Activated T-helper 2 cell treated with anti-CD3 and anti-CD28 coated beads, Interferon-gamma antibody, Interleukin-2, Interleukin-4, amounts not matched to agents 10 μg/mL and 5 μg/mL and 100 μg/mL, durations not matched to agents 14 hours and 24 hours and 36 hours (primary cell): ENCODE measurements at regions not wholly inside any gene's neighbourhood (a gene's known extent, or its start where the extent isn't known, plus 50 kb on each side); places are given as distances from the start of the nearest gene placed in this dataset.

Experiments used
- DNase-seq: peaks from one replicate; pipeline ENCODE4 v3.0.0; 2021; ENCODE audit warnings: low spot score
- H3K27ac Mint-ChIP-seq: one replicate; pipeline ENCODE4 v1.8.0; 2021; ENCODE audit warnings: mixed read lengths
- H3K27me3 Mint-ChIP-seq: one replicate; pipeline ENCODE4 v1.8.0; 2021; ENCODE audit warnings: low read depth, mixed read lengths
- H3K36me3 Mint-ChIP-seq: one replicate; pipeline ENCODE4 v1.8.0; 2021; ENCODE audit warnings: low read depth, mixed read lengths
- H3K4me1 Mint-ChIP-seq: one replicate; pipeline ENCODE4 v1.8.0; 2021; ENCODE audit warnings: low read depth, mixed read lengths
- H3K4me3 Mint-ChIP-seq: one replicate; pipeline ENCODE4 v1.8.0; 2021; ENCODE audit warnings: low read depth, mild to moderate bottlenecking, moderate library complexity, mixed read lengths
- H3K9me3 Mint-ChIP-seq: one replicate; pipeline ENCODE4 v1.8.0; 2021; ENCODE audit warnings: mixed read lengths
- intact Hi-C: fragments of 100-400 bp; cut with micrococcal nuclease; formaldehyde crosslinking; loops from one replicate; pipeline ENCODE4 v1.15.1; 2023

- H3K36me3 Mint-ChIP-seq: no peaks in the 10 kb centered on the region
- DNase-seq: no peak
- H3K27ac Mint-ChIP-seq: no peak overlapping the region
- H3K4me3 Mint-ChIP-seq: no peak overlapping the region
- no peaks in the 10 kb centered on the region for H3K9me3 Mint-ChIP-seq
- no peaks in the 10 kb centered on the region for H3K4me1 Mint-ChIP-seq
- intact Hi-C loops: no loop called here
- no peaks in the 10 kb centered on the region for H3K27me3 Mint-ChIP-seq
These were observed 408.4 kb downstream of the PLOD2 start for GRCh38 chr3:145752576-145752975.

- no peaks in the 10 kb centered on the region for H3K36me3 Mint-ChIP-seq
- no peaks in the 10 kb centered on the region for H3K27me3 Mint-ChIP-seq
- no peak overlapping the region for H3K27ac Mint-ChIP-seq
- H3K4me1 Mint-ChIP-seq: no peaks in the 10 kb centered on the region
- no peaks in the 10 kb centered on the region for H3K9me3 Mint-ChIP-seq
- H3K4me3 Mint-ChIP-seq: no peak overlapping the region
- DNase-seq: no peak
- intact Hi-C loops: no loop called here
These were observed 406.2 kb downstream of the PLOD2 start for GRCh38 chr3:145754605-145755289.

DNA sequence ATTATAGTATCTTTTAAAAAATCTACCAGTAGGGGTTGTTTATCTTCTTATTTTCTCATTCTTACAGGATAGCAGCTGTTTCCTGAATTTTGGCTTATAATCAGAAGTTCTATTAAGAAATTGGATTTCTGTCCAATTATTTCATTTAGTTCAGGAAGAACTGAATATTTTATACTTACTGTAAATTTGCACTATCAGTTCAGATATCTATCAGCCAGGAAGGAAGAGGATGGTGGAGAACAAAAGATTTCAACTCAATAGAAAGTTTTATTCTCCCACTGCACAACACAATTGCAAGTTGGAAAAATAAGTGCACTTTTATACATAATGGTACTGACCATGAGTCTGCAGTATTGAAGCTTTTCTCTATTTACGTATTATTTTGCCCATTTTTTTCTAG lies 400.9 kb downstream of the PLOD2 start:
- Mint-ChIP-seq H3K27ac (no peak overlapping the region), H3K36me3 (no peaks in the 10 kb centered on the region), H3K4me3 (no peak overlapping the region), H3K9me3 (no peaks in the 10 kb centered on the region), H3K4me1 (no peaks in the 10 kb centered on the region), H3K27me3 (no peaks in the 10 kb centered on the region)
- intact Hi-C loops: no loop called here
- no peak for DNase-seq

GRCh38 chr3:145767909-145768308 lies 393.1 kb downstream of the PLOD2 start:
- intact Hi-C loops: no loop called here
- Mint-ChIP-seq H3K4me3 (no peak overlapping the region), H3K36me3 (no peaks in the 10 kb centered on the region), H3K9me3 (no peaks in the 10 kb centered on the region), H3K4me1 (no peaks in the 10 kb centered on the region), H3K27me3 (no peaks in the 10 kb centered on the region), H3K27ac (no peak overlapping the region)
- DNase-seq: no peak

- Mint-ChIP-seq H3K9me3 (no peaks in the 10 kb centered on the region), H3K27me3 (no peaks in the 10 kb centered on the region), H3K4me3 (no peak overlapping the region), H3K36me3 (no peaks in the 10 kb centered on the region), H3K4me1 (no peaks in the 10 kb centered on the region), H3K27ac (no peak overlapping the region)
- no peak for DNase-seq
- intact Hi-C loops: no loop called here
These were observed 384.1 kb downstream of the PLOD2 start for GRCh38 chr3:145776782-145777408.

DNA sequence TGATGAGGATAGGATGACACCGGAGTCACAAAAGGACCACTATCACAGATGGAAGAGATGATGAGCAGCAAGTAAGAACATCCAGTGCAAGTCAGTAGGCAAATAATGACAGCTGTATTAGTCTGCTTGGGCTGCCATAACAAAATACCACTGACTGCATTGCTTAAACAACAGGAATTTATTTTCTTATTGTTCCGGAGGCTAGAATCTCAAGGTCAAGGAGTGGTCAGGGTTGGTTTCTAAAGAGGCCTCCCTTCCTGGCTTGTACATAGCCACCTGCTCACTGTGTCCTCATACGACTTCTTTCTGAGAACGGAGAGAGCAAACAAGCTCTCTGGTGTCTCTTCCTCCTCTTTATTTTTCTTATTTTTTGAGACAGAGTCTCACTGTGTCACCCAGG lies 380.7 kb downstream of the PLOD2 start:
- H3K4me1 Mint-ChIP-seq: no peaks in the 10 kb centered on the region

GRCh38 chr3:145785668-145786067 lies 375.3 kb downstream of the PLOD2 start:
- intact Hi-C loops: no loop called here
- no peak for DNase-seq
- Mint-ChIP-seq H3K4me3 (no peak overlapping the region), H3K36me3 (no peaks in the 10 kb centered on the region), H3K27ac (no peak overlapping the region), H3K9me3 (no peaks in the 10 kb centered on the region), H3K4me1 (no peaks in the 10 kb centered on the region), H3K27me3 (no peaks in the 10 kb centered on the region)

More for the DNA sequence above, 380.7 kb downstream of the PLOD2 start:
- DNase-seq: no peak
- Mint-ChIP-seq H3K27me3 (no peaks in the 10 kb centered on the region), H3K36me3 (no peaks in the 10 kb centered on the region), H3K4me3 (no peak overlapping the region), H3K27ac (no peak overlapping the region), H3K9me3 (no peaks in the 10 kb centered on the region)
- intact Hi-C loops: no loop called here

DNA sequence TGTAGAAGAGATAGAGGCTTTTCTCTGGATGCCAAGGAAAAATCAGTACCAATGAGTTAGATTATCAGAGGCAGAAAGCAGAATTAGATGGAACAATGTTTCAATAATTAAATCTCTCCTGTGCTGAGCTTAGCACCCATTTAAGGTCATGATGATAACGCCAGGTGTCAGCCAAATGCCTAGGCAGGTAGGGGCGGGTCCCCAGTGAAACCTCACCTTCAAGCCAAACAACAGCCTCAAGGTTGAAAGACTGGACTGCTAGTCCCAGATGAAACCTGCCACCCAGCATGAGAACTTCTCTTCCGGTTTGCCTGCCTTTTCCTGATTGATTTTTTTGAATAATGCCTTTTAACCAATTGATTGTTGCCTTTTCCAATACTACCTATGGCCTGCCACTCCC lies 363.0 kb downstream of the PLOD2 start:
- Mint-ChIP-seq H3K9me3 (peaks cover 16% of the 10 kb centered on the region), H3K4me3 (no peak overlapping the region), H3K27me3 (no peaks in the 10 kb centered on the region), H3K4me1 (no peaks in the 10 kb centered on the region), H3K27ac (no peak overlapping the region), H3K36me3 (no peaks in the 10 kb centered on the region)
- DNase-seq: no peak
- intact Hi-C loops: no loop called here

DNA sequence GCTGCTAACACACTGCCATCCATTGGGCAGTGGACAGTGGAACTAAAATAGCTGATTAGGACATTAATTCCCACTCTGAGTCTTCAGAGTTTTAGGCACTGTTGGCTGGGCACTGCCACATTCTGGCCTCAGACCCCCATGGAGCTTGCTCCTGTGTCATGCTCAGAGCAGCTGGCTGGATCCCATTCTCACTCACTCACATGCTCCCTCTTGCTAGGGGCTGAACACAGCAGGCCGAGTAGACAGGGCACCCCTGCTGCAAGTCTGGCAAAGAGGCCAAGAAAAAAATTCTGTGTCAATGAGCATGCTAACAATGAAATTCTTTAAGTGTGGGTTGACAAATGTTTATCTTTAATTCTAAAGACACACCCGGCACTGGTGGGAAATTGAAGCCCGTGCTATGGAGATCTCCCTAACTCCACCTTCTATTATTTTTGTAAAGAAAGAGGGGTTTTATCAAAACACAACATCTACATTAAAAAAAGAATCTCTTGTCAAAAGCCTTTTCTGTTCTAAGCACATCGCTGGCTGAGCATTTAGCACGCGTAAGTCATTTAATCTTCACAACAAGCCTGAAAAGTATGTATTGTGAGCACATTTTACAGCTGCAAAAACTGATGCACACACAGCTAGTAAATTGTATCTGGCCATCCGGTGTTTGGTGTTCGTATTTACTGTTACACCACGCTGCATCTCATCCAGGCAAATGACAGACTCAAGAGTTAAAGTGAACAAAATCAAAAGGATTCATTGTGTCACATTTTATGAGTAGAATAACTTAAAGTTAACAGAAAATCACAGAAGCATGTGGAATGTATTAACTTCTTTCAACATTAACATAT lies 362.1 kb downstream of the PLOD2 start:
- DNase-seq: no peak
- intact Hi-C loops: no loop called here
- H3K36me3 Mint-ChIP-seq: no peaks in the 10 kb centered on the region
- H3K27ac Mint-ChIP-seq: no peak overlapping the region
- H3K4me3 Mint-ChIP-seq: no peak overlapping the region
- no peaks in the 10 kb centered on the region for H3K4me1 Mint-ChIP-seq
- H3K9me3 Mint-ChIP-seq: peaks cover 12% of the 10 kb centered on the region
- no peaks in the 10 kb centered on the region for H3K27me3 Mint-ChIP-seq

DNA sequence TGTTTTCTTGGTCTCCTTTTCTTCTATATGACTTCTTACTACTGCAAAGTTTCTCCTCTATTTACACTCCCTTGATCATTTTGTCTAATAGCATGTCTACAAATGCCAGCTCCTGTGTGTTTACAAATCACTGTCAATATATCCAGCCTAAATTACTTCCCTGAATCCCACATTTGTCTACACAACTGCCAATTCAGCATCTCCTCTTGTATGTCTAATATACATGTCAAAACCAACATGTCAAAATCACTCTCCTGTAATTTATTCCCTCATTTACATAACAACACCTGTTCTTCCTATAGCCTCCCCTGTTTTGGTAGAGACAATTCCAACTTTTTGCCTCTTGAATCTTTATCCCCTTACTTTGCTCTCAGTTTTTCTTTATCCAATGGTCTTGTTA lies 359.3 kb downstream of the PLOD2 start:
- intact Hi-C loops: no loop called here
- DNase-seq: no peak
- Mint-ChIP-seq H3K4me1 (no peaks in the 10 kb centered on the region), H3K4me3 (no peak overlapping the region), H3K27ac (no peak overlapping the region), H3K36me3 (no peaks in the 10 kb centered on the region), H3K27me3 (no peaks in the 10 kb centered on the region), H3K9me3 (peaks cover 5% of the 10 kb centered on the region)

DNA sequence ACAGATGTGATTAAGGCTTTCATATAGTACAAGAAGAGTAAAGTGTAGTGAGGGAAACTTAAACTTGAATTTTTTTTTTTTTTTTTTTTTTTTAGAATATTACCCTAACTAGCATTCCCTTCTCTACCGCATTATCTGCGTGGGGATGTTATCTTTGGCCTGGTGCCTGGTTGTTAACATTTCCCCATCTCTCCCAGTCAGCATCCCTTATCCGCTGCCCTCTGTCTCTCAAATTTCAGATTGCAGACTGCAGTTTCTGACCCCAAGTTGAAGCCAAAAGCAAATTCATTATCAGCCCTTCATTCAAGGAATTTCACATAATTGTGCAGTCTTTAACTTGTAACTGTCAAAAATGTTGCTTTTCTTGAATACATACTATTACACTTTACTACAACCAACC lies 353.0 kb downstream of the PLOD2 start:
- intact Hi-C loops: no loop called here
- no peak for DNase-seq
- Mint-ChIP-seq H3K4me1 (no peaks in the 10 kb centered on the region), H3K9me3 (peaks cover 3% of the 10 kb centered on the region), H3K27ac (no peak overlapping the region), H3K27me3 (no peaks in the 10 kb centered on the region), H3K36me3 (no peaks in the 10 kb centered on the region), H3K4me3 (no peak overlapping the region)

DNA sequence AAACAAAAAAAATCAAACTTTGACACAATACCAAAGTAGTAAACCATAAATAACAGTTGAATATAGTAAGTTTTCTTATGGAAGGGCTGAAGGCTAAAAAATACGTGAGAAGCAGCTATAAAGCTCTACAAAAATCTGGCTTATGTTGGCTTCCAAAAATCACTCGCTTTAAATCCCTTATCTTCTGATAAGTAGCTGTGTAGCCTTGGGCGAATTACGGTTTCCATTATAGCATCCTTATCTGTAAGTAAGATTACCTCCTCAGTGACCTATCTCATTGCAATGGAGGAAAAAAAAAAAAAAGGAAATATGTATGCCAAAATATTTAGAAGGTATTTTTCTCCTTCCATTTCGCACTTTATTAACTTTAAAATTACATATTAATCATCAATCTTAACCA lies 348.6 kb downstream of the PLOD2 start:
- Mint-ChIP-seq H3K36me3 (no peaks in the 10 kb centered on the region), H3K4me3 (no peak overlapping the region), H3K27ac (no peak overlapping the region), H3K4me1 (no peaks in the 10 kb centered on the region), H3K9me3 (peaks cover 7% of the 10 kb centered on the region), H3K27me3 (no peaks in the 10 kb centered on the region)
- intact Hi-C loops: no loop called here
- no peak for DNase-seq

DNA sequence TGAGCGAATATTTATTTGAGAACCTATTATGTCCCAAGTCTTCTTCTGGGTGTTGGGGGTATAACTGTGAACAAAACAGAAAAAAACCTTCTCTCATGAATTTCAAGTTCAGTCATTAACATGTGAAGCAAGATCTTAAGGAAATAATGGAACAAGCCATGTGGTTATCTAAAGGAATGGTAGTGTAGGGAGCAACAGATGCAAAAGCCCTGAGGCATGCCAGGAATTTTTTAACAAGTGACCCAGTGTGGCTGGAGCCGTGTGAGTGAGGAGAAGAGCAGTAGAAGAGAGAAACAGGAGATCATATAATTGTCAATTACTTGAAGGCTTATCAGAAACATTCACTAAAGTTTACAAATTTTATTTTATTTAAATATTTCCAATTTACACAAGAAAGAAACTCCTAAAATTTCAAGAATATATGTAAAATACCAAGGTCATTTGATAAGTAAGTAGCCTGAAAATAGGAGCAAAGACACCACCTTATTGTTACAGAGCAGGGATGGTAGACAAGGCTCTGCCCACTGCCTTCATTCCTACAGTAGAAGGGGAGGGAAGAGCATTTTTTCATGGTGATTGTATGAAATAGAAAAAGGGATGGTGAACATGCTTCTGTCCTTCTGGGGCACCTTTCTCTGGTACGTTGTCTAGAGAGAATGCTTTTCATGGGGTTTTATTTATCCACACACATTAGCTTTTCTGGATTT lies 345.1 kb downstream of the PLOD2 start:
- Mint-ChIP-seq H3K27ac (no peak overlapping the region), H3K4me1 (no peaks in the 10 kb centered on the region), H3K27me3 (no peaks in the 10 kb centered on the region), H3K9me3 (peaks cover 10% of the 10 kb centered on the region), H3K4me3 (no peak overlapping the region), H3K36me3 (no peaks in the 10 kb centered on the region)
- intact Hi-C loops: no loop called here
- no peak for DNase-seq
